T-helper 2 cell treated with Interferon-gamma antibody and Interleukin-4, amounts not matched to agents 5 μg/mL and 100 μg/mL, for 36 hours (primary cell): ENCODE measurements at regions not wholly inside any gene's neighbourhood (a gene's known extent, or its start where the extent isn't known, plus 50 kb on each side); places are given as distances from the start of the nearest gene placed in this dataset.

Source experiments
- DNase-seq: peaks from one replicate; pipeline ENCODE4 v3.0.0; 2021; ENCODE audit warnings: low spot score
- H3K27ac Mint-ChIP-seq: one replicate; pipeline ENCODE4 v1.8.0; 2021; ENCODE audit warnings: mild to moderate bottlenecking, mixed read lengths
- H3K27me3 Mint-ChIP-seq: one replicate; pipeline ENCODE4 v1.8.0; 2021; ENCODE audit warnings: low read depth, mixed read lengths
- H3K36me3 Mint-ChIP-seq: one replicate; pipeline ENCODE4 v1.8.0; 2021; ENCODE audit warnings: low read depth, mixed read lengths
- H3K4me1 Mint-ChIP-seq: one replicate; pipeline ENCODE4 v1.8.0; 2021; ENCODE audit warnings: low read depth, mixed read lengths
- H3K4me3 Mint-ChIP-seq: one replicate; pipeline ENCODE4 v1.8.0; 2022; ENCODE audit warnings: mild to moderate bottlenecking, moderate library complexity, mixed read lengths
- H3K9me3 Mint-ChIP-seq: one replicate; pipeline ENCODE4 v1.8.0; 2021; ENCODE audit warnings: mixed read lengths

DNA sequence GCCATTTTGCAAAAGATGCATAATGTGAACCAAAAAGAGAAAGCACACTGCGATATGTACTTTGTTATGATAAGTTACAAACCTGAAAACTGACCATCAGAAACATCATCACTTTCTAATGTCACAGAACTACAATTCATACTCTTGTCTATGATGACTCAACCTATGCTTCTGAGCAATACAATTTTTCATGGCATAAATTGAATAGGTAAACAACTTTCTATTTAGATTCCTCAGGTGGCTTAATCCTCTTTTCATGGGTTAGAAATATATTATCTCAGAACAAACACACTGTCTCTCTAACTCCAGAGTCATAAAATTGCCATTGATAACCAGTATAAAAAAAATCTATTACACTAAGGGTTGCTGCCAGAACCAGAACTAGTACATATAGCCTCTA is 1715.0 kb upstream of the FLRT2 start:
- Mint-ChIP-seq H3K9me3 (peaks cover 34% of the 10 kb centered on the region), H3K27me3 (no peaks in the 10 kb centered on the region), H3K4me3 (no peak overlapping the region), H3K4me1 (no peaks in the 10 kb centered on the region), H3K27ac (no peak overlapping the region), H3K36me3 (no peaks in the 10 kb centered on the region)
- DNase-seq: no peak

DNA sequence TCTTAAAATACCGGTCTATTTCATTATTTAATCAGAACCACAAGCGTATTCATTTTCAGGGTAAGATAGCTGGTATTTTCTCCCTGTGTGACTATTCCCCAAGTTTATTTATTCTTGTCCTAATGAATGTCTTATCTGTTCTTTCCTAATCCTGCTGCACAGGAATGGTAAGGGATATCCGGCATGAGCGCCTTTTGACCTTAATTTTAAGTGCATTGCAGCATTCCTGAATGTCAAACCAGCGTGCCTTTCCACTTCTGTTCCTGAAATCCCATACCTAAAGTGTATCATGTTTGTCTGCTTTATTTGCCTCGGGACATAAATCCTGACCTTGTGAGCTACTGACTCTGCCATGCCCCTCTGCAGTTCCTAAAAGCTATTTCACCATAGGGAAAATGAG is 1713.2 kb upstream of the FLRT2 start:
- Mint-ChIP-seq H3K27me3 (no peaks in the 10 kb centered on the region), H3K27ac (no peak overlapping the region), H3K4me3 (no peak overlapping the region), H3K36me3 (no peaks in the 10 kb centered on the region), H3K4me1 (no peaks in the 10 kb centered on the region), H3K9me3 (peaks cover 35% of the 10 kb centered on the region)
- DNase-seq: no peak

- no peaks in the 10 kb centered on the region for H3K27me3 Mint-ChIP-seq
- H3K4me3 Mint-ChIP-seq: no peak overlapping the region
- no peak overlapping the region for H3K27ac Mint-ChIP-seq
- no peaks in the 10 kb centered on the region for H3K36me3 Mint-ChIP-seq
- no peaks in the 10 kb centered on the region for H3K4me1 Mint-ChIP-seq
- no peak for DNase-seq
- peaks cover 32% of the 10 kb centered on the region for H3K9me3 Mint-ChIP-seq
Observed at GRCh38 chr14:83825843-83826242, 1704.1 kb upstream of the FLRT2 start.

DNA sequence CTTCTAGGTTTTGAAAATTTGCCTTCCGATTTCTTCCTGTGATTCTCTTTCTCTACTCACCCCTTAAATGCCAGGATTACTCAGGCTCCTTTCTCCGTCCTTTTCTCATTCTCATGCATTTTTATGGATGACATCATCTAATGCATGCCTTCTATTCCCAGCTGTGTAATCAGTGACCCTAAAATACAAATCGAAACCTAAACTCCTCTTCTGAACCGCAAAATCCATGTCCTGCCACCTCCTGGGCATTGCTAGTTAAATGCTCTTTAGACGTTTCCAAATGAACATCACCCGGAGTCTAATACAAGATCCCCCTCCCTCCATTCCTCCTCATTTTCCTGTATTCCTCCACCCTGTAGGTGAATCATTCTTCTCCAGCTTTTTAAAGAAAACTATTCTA is 1703.1 kb upstream of the FLRT2 start:
- Mint-ChIP-seq H3K36me3 (no peaks in the 10 kb centered on the region), H3K27me3 (no peaks in the 10 kb centered on the region), H3K4me1 (no peaks in the 10 kb centered on the region), H3K4me3 (no peak overlapping the region), H3K9me3 (peaks cover 26% of the 10 kb centered on the region), H3K27ac (no peak overlapping the region)
- DNase-seq: no peak

DNA sequence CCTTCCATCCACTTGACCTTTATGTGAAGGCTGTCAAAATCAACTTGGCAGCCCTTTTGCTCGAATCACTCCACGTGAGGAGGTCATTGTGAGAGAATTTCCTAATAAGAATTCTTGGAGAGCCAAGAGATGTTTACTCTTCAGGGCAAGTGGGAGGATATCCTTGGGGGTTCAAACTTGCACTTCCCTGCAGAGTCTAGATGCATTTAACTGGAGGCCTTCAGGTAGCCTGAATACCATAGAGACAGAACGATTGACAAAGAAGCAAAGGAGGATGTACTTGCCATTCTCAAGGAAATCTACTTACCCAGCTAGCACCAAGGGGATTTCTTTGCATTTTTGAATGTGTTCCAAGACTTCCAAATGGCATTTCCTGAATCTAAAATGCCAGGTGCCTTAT is 1702.6 kb upstream of the FLRT2 start:
- no peak overlapping the region for H3K27ac Mint-ChIP-seq
- no peak for DNase-seq
- no peaks in the 10 kb centered on the region for H3K36me3 Mint-ChIP-seq
- H3K9me3 Mint-ChIP-seq: peaks cover 24% of the 10 kb centered on the region
- H3K27me3 Mint-ChIP-seq: no peaks in the 10 kb centered on the region
- H3K4me3 Mint-ChIP-seq: no peak overlapping the region
- no peaks in the 10 kb centered on the region for H3K4me1 Mint-ChIP-seq

- no peaks in the 10 kb centered on the region for H3K27me3 Mint-ChIP-seq
- H3K9me3 Mint-ChIP-seq: peaks cover 21% of the 10 kb centered on the region
- H3K27ac Mint-ChIP-seq: no peak overlapping the region
- no peak overlapping the region for H3K4me3 Mint-ChIP-seq
- H3K36me3 Mint-ChIP-seq: no peaks in the 10 kb centered on the region
- no peaks in the 10 kb centered on the region for H3K4me1 Mint-ChIP-seq
- no peak for DNase-seq
Observed at GRCh38 chr14:83828406-83828805, 1701.5 kb upstream of the FLRT2 start.

DNA sequence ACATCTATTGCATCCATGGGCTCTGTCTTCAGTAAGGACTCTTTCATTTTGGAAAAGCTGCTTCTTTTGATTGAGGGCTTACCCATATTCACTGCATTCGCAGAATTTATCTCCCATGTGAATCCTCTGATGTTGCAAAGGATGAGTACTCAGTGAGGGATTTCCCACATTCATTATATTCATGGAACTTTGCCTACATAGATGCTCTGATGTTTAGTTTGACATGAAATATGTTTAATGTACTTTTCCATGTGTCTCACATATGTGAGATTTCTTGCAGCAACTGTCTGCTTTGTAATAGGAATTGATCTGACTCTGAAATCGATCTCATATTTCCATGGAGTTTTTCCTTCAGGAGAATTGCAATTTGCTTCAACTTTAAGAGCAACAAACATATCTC is 1699.6 kb upstream of the FLRT2 start:
- no peaks in the 10 kb centered on the region for H3K4me1 Mint-ChIP-seq

GRCh38 chr14:83838226-83838625 is 1691.7 kb upstream of the FLRT2 start:
- Mint-ChIP-seq H3K4me3 (no peak overlapping the region), H3K27me3 (no peaks in the 10 kb centered on the region), H3K27ac (no peak overlapping the region), H3K36me3 (no peaks in the 10 kb centered on the region), H3K4me1 (no peaks in the 10 kb centered on the region), H3K9me3 (peaks cover 18% of the 10 kb centered on the region)
- no peak for DNase-seq

More for the DNA sequence above, 1699.6 kb upstream of the FLRT2 start:
- no peak for DNase-seq
- H3K27ac Mint-ChIP-seq: no peak overlapping the region
- no peak overlapping the region for H3K4me3 Mint-ChIP-seq
- no peaks in the 10 kb centered on the region for H3K27me3 Mint-ChIP-seq
- H3K9me3 Mint-ChIP-seq: peaks cover 17% of the 10 kb centered on the region
- H3K36me3 Mint-ChIP-seq: no peaks in the 10 kb centered on the region

GRCh38 chr14:83842547-83842946 is 1687.4 kb upstream of the FLRT2 start:
- Mint-ChIP-seq H3K27ac (no peak overlapping the region), H3K36me3 (no peaks in the 10 kb centered on the region), H3K27me3 (no peaks in the 10 kb centered on the region), H3K9me3 (peaks cover 38% of the 10 kb centered on the region), H3K4me3 (no peak overlapping the region), H3K4me1 (no peaks in the 10 kb centered on the region)
- DNase-seq: no peak

DNA sequence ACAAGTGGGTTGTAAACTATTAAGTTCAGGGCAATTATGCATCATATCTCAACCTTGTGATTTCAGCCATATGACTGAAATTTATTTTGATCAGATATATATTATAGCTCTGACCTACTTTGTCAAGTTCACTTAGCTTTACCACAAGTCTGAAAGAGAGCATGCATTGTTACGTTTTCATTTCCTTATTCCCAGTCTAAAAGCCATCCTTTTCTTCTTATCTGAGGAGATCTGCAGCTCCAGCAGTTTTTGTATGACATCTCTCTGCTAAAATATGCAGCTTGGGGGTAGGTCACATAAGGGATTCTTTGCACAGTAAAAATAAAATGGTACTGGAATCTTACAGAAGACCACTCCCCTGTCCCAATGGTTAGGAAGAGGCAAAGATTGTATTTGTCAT is 1682.8 kb upstream of the FLRT2 start:
- Mint-ChIP-seq H3K36me3 (no peaks in the 10 kb centered on the region), H3K9me3 (peaks cover 39% of the 10 kb centered on the region), H3K27me3 (no peaks in the 10 kb centered on the region), H3K4me1 (no peaks in the 10 kb centered on the region), H3K4me3 (no peak overlapping the region), H3K27ac (no peak overlapping the region)
- DNase-seq: no peak

DNA sequence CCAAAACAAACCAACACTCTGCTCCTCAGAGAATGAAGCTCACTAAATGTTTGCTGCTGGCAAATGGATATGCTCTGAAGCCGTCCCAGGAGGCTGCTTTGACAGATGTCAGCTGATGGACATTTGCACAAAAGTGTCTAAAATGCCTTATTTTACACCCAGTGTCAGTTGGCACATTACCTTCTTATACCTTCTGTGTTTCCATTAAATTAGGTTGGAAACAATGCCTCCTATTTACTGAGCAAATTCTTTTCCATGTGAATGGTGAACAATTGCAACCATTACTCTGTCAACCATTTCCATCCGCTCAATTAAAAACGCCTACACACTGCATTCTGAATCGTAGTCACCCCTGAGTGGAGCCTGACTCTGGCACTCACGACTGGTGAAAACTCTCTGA is 1679.9 kb upstream of the FLRT2 start:
- H3K27ac Mint-ChIP-seq: no peak overlapping the region
- H3K36me3 Mint-ChIP-seq: no peaks in the 10 kb centered on the region
- no peaks in the 10 kb centered on the region for H3K4me1 Mint-ChIP-seq
- H3K27me3 Mint-ChIP-seq: no peaks in the 10 kb centered on the region
- no peak overlapping the region for H3K4me3 Mint-ChIP-seq
- peaks cover 43% of the 10 kb centered on the region for H3K9me3 Mint-ChIP-seq
- DNase-seq: no peak

DNA sequence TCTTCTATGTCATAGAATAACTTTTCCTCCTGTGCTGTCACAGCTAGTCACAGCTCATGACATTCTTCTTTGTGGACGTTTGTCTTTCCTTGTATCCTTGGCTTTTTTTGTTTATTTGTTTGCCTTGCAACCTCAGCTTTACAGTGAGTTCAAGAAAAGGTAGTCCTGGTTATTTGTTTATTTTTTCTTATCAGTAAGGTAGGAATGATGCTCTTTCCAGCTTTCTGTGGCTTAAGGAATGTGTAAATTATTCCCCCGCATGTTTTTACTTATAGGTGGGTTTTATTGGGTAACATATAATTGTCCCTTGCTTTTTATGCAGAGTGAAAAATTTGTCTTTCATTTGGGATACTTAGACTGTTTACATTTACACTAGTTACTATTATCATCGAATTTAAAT is 1673.6 kb upstream of the FLRT2 start:
- no peak overlapping the region for H3K4me3 Mint-ChIP-seq
- no peaks in the 10 kb centered on the region for H3K27me3 Mint-ChIP-seq
- H3K4me1 Mint-ChIP-seq: no peaks in the 10 kb centered on the region
- no peak for DNase-seq
- H3K9me3 Mint-ChIP-seq: peaks cover 61% of the 10 kb centered on the region
- H3K36me3 Mint-ChIP-seq: no peaks in the 10 kb centered on the region
- H3K27ac Mint-ChIP-seq: no peak overlapping the region

- Mint-ChIP-seq H3K27me3 (no peaks in the 10 kb centered on the region), H3K4me3 (no peak overlapping the region), H3K27ac (no peak overlapping the region), H3K36me3 (no peaks in the 10 kb centered on the region), H3K4me1 (no peaks in the 10 kb centered on the region), H3K9me3 (peaks cover 60% of the 10 kb centered on the region)
- DNase-seq: no peak
Observed at GRCh38 chr14:83860631-83861155, 1669.3 kb upstream of the FLRT2 start.

GRCh38 chr14:83863042-83863774 is 1666.7 kb upstream of the FLRT2 start:
- Mint-ChIP-seq H3K36me3 (no peaks in the 10 kb centered on the region), H3K9me3 (peaks cover 38% of the 10 kb centered on the region), H3K4me3 (no peak overlapping the region), H3K4me1 (no peaks in the 10 kb centered on the region), H3K27me3 (no peaks in the 10 kb centered on the region), H3K27ac (no peak overlapping the region)
- DNase-seq: no peak

- H3K36me3 Mint-ChIP-seq: no peaks in the 10 kb centered on the region
- no peak overlapping the region for H3K4me3 Mint-ChIP-seq
- H3K27ac Mint-ChIP-seq: no peak overlapping the region
- DNase-seq: no peak
- no peaks in the 10 kb centered on the region for H3K27me3 Mint-ChIP-seq
- no peaks in the 10 kb centered on the region for H3K4me1 Mint-ChIP-seq
- H3K9me3 Mint-ChIP-seq: peaks cover 38% of the 10 kb centered on the region
Observed at GRCh38 chr14:83864106-83864505, 1665.8 kb upstream of the FLRT2 start.
